ENCODE measurements at regions not wholly inside any gene's neighbourhood (a gene's known extent, or its start where the extent isn't known, plus 50 kb on each side); places are given as distances from the start of the nearest gene placed in this dataset.
A peak's percentile ranks its signal among the peaks of the same experiment; 100 is the strongest.
"Not testable (repeated sequence)": the region's sequence is repeated elsewhere in the genome, so short reads cannot be mapped to it uniquely, and the experiment has no call there.

- no peak for DNase-seq
These were observed 157.9 kb upstream of the NBPF11 start for GRCh38 chr1:148309940-148310500.

- peak; percentile 37 for DNase-seq
These were observed 156.9 kb upstream of the NBPF11 start for GRCh38 chr1:148308832-148309458.

GRCh38 chr1:148307583-148308185, 155.6 kb upstream of the NBPF11 start:
- DNase-seq = no peak

GRCh38 chr1:148304935-148305334, 152.9 kb upstream of the NBPF11 start:
- not testable (repeated sequence) for DNase-seq

GRCh38 chr1:148302586-148303364, 150.7 kb upstream of the NBPF11 start:
- DNase-seq = not testable (repeated sequence)

GRCh38 chr1:148297852-148298251, 145.8 kb upstream of the NBPF11 start:
- DNase-seq = not testable (repeated sequence)

GRCh38 chr1:148296511-148296910, 144.4 kb upstream of the NBPF11 start:
- DNase-seq = no peak

- no peak for DNase-seq
These were observed 142.2 kb upstream of the NBPF11 start for GRCh38 chr1:148294116-148294807.

- no peak for DNase-seq
These were observed 141.6 kb upstream of the NBPF11 start for GRCh38 chr1:148293651-148294050.

- DNase-seq = no peak
These were observed 140.8 kb upstream of the NBPF11 start for GRCh38 chr1:148292915-148293314.

- DNase-seq = no peak
These were observed 138.8 kb upstream of the NBPF11 start for GRCh38 chr1:148290881-148291280.

- no peak for DNase-seq
These were observed 137.6 kb upstream of the NBPF11 start for GRCh38 chr1:148289647-148290046.

- DNase-seq = not testable (repeated sequence)
These were observed 133.9 kb upstream of the NBPF11 start for GRCh38 chr1:148285946-148286345.

GRCh38 chr1:148280831-148281572, 128.9 kb upstream of the NBPF11 start:
- DNase-seq = not testable (repeated sequence)

GRCh38 chr1:148279002-148279542, 127.0 kb upstream of the NBPF11 start:
- not testable (repeated sequence) for DNase-seq

GRCh38 chr1:148277865-148278279, 125.8 kb upstream of the NBPF11 start:
- not testable (repeated sequence) for DNase-seq

GRCh38 chr1:148267066-148267465, 115.0 kb upstream of the NBPF11 start:
- DNase-seq = not testable (repeated sequence)

GRCh38 chr1:148264374-148265276, 112.5 kb upstream of the NBPF11 start:
- peak; percentile 76 for DNase-seq

- peak; percentile 30 for DNase-seq
These were observed 111.8 kb upstream of the NBPF11 start for GRCh38 chr1:148263906-148264255.

- DNase-seq = peak; percentile 84
These were observed 111.2 kb upstream of the NBPF11 start for GRCh38 chr1:148263128-148263905.
